LNCaP clone FGC (cell line): ENCODE measurements at regions not wholly inside any gene's neighbourhood (a gene's known extent, or its start where the extent isn't known, plus 50 kb on each side); places are given as distances from the start of the nearest gene placed in this dataset.

Experiments used
- DNase-seq: peaks from one replicate; pipeline ENCODE4 v3.0.0-alpha.2; 2011; ENCODE audit warnings: low read depth
- H3K4me3 ChIP-seq: 2 replicates; pipeline ENCODE4 v1.5.1; 2011; ENCODE audit warnings: mild to moderate bottlenecking, low read depth, low read length, control low read depth
- TF ChIP-seq, protein P1 (sequence below): IDR thresholded peaks from 2 replicates; pipeline ENCODE4 v1.5.1; 2012; ENCODE audit warnings: mild to moderate bottlenecking; ENCODE audit not compliant: control insufficient read depth, insufficient read depth; ENCODE audit errors: extremely low read depth

DNA sequence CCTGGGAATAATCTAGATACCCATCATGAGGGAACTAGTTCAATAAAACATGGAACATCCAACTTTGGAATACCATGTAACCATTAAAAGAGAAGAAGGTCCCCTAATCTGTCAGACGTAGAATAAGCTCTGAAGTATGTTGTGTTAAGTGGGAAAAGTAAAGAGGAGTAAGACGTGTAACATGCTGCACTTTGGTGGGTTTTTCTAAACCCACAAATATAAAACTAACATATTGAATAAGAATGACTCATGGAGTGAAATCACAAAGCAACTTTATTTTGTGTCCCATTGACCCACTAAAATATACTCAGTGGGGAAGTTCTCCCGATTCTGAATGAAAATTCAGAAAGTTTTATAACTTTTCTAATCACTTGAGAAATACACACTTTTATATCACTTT is 67.9 kb upstream of the PIK3R1 start:
- TF ChIP-seq, protein P1, sequence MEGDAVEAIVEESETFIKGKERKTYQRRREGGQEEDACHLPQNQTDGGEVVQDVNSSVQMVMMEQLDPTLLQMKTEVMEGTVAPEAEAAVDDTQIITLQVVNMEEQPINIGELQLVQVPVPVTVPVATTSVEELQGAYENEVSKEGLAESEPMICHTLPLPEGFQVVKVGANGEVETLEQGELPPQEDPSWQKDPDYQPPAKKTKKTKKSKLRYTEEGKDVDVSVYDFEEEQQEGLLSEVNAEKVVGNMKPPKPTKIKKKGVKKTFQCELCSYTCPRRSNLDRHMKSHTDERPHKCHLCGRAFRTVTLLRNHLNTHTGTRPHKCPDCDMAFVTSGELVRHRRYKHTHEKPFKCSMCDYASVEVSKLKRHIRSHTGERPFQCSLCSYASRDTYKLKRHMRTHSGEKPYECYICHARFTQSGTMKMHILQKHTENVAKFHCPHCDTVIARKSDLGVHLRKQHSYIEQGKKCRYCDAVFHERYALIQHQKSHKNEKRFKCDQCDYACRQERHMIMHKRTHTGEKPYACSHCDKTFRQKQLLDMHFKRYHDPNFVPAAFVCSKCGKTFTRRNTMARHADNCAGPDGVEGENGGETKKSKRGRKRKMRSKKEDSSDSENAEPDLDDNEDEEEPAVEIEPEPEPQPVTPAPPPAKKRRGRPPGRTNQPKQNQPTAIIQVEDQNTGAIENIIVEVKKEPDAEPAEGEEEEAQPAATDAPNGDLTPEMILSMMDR, result no peak
- no peak for DNase-seq
- H3K4me3 ChIP-seq, result no peak overlapping the region

DNA sequence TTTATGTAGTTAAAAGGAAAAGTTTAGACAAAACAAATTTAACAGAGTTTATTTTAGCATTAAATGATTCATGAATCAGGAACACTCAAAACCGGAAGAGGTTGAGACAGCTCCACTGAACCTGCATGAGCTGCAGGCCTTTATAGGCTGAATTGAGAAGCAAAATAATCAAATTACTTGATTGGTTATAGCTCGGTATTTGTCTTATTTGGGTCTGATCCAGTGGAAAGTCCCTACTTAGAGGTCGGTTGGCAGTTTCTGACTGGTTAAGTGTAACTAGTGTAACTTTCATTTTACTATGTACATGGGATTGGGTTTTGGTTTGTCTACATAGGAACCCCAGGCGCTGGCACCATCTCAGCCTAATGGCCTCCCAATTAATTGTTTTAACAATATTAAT is 74.1 kb upstream of the PIK3R1 start:
- no peak overlapping the region for H3K4me3 ChIP-seq
- no peak for DNase-seq
- TF ChIP-seq, protein P1, result no peak

DNA sequence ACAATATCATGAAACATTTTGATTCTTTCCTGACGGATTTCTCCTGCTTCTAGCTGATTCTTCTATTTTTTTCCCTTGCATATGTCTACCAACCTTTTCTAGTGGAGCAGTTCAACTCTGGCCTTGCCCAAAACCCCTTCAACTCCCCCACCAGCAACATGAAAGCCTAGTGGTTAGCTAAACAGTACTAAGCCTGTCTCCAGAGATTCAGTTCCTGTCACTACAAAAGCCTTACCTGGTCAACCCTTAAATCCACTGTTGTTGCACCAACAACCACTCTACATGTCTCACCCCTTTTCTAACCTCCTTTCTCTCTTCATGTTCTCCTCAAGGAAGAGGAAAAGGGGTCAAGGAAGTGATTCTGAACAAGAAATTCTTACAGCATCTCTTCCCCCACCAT is 74.8 kb upstream of the PIK3R1 start:
- no peak for DNase-seq
- TF ChIP-seq, protein P1, result no peak
- H3K4me3 ChIP-seq, result no peak overlapping the region

DNA sequence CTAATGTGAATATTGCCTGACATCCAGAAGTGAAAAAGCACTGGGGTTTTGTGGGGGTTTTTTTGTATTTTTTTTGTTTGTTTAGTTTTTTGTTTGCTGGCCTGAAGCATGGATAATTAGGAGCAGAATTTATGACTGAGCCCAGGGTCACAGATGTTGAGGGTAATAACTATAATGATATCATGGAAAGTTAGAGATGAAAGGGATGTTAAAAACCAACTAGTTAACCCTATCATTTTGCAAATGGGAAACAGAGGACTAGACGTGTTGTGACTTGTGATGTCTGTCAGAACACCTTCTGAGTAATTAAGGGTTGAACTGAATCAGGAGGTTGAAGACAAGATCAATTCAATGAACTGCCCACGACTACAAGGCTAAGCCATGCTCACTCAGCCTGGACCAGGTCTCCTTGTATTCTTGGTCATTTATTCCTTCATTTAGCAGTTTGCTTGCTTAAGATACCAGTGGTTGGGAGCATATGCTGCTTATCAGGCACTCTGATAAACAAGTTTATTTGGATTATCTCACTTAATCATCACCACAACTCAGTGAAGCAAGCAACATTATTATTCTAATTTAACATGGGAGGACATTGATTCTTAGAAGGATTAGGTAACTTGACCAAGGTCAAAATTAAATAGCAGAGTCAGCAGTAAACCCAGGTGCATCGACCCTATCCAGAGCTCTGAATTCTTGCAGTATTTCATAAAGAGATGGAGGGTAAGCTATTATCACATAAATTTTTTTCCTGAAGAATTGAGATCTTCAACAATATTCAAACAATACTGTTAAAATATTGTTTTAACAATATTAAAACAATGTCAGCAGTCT is 75.7 kb upstream of the PIK3R1 start:
- no peak overlapping the region for H3K4me3 ChIP-seq
- TF ChIP-seq, protein P1, result no peak
- DNase-seq, result no peak

DNA sequence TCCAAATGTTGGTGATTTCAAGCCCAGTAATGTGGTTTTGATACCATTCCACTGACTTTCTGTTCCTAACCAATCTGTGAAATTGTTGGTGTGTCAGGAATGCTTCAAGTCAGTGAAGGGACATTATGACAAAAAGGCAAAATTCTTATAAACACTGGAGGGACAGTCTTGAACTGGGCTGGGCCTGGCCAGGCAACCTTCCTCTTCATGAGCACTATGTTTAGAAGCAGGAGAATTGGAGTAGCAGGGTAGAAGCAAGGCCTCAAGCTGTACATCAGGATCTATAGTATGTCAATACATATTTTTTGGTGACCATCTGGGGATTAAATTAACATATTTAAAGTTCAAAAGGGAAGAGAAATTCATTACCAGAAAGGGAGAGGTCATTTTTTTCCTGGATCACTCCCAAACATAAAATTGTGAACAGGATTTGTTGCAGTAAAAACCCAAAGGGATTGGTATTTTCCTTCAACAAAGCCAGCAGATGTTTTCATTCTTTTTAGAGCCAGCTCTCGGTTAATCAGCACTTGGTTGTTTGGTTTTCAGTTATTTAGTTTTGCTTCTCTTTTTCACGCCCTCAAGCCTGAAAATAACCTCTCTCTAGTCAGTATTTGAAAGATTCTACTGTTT is 77.9 kb upstream of the PIK3R1 start:
- TF ChIP-seq, protein P1, result no peak
- no peak for DNase-seq
- H3K4me3 ChIP-seq, result no peak overlapping the region

DNA sequence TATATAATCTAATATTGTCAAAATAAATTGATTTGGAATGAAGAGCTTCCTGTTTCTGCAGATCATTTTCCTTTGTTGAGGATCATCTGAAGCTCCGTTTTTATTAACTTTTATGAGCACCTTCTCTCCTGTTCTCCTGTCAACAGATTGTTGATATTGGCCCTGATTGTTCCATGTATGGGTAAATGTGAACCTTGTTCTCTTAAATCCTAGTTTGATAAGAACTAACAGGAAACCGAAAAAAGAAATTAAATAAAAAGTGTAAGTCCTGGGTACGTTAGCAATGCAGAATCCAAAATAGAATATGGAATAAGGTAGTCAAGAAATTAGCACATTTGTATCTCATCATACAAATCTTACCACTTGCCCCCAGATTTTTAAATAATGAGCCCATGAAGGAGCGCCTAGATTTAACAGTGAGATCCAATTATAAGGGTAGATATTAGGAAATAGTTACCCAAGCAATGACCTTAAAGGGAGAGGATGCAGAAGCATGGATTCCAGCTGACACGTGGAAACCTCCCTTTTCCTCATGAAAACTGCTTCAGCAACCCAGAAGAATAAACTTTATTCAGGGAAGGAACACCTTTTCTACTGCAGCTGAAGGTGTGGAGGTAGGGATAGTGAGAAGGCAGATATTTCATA is 80.8 kb upstream of the PIK3R1 start:
- TF ChIP-seq, protein P1, result no peak
- peak; percentile 69 for DNase-seq
- no peak overlapping the region for H3K4me3 ChIP-seq
